Activated CD4-positive, alpha-beta T cell treated with anti-CD3 and anti-CD28 coated beads, Interleukin-2, amount 50 U/mL, for 1 hour (primary cell): ENCODE measurements at regions not wholly inside any gene's neighbourhood (a gene's known extent, or its start where the extent isn't known, plus 50 kb on each side); places are given as distances from the start of the nearest gene placed in this dataset.

Experiments used
- DNase-seq: peaks from one replicate; pipeline ENCODE4 v3.0.0-alpha.2; 2020

GRCh38 chr6:14932485-14933182 lies 313.2 kb upstream of the JARID2 start:
- DNase-seq = no peak

- no peak for DNase-seq
Observed at GRCh38 chr6:14933183-14933544, 312.7 kb upstream of the JARID2 start.

- no peak for DNase-seq
Observed at GRCh38 chr6:14934013-14934412, 311.9 kb upstream of the JARID2 start.

- no peak for DNase-seq
Observed at GRCh38 chr6:14934844-14935243, 311.0 kb upstream of the JARID2 start.

GRCh38 chr6:14936861-14937260 lies 309.0 kb upstream of the JARID2 start:
- no peak for DNase-seq

GRCh38 chr6:14943116-14943515 lies 302.8 kb upstream of the JARID2 start:
- DNase-seq = no peak

GRCh38 chr6:14944593-14944992 lies 301.3 kb upstream of the JARID2 start:
- no peak for DNase-seq

GRCh38 chr6:14945461-14946185 lies 300.2 kb upstream of the JARID2 start:
- no peak for DNase-seq

GRCh38 chr6:14946753-14947152 lies 299.1 kb upstream of the JARID2 start:
- DNase-seq = no peak

GRCh38 chr6:14948586-14949245 lies 297.2 kb upstream of the JARID2 start:
- no peak for DNase-seq

- no peak for DNase-seq
Observed at GRCh38 chr6:14950103-14950969, 295.5 kb upstream of the JARID2 start.

GRCh38 chr6:14950970-14951276 lies 294.9 kb upstream of the JARID2 start:
- no peak for DNase-seq

GRCh38 chr6:14951704-14952103 lies 294.2 kb upstream of the JARID2 start:
- no peak for DNase-seq

- DNase-seq = no peak
Observed at GRCh38 chr6:14953836-14954235, 292.0 kb upstream of the JARID2 start.

- DNase-seq = no peak
Observed at GRCh38 chr6:14957355-14958059, 288.4 kb upstream of the JARID2 start.

- DNase-seq = no peak
Observed at GRCh38 chr6:14959324-14959885, 286.5 kb upstream of the JARID2 start.

GRCh38 chr6:14964556-14965270 lies 281.2 kb upstream of the JARID2 start:
- DNase-seq = no peak

- no peak for DNase-seq
Observed at GRCh38 chr6:14965424-14966075, 280.3 kb upstream of the JARID2 start.

GRCh38 chr6:14966096-14966905 lies 279.6 kb upstream of the JARID2 start:
- DNase-seq = no peak
